GM12801 (cell line): ENCODE measurements at regions not wholly inside any gene's neighbourhood (a gene's known extent, or its start where the extent isn't known, plus 50 kb on each side); places are given as distances from the start of the nearest gene placed in this dataset.

Experiments used
- TF ChIP-seq, protein P1 (sequence below): IDR thresholded peaks from one replicate; pipeline ENCODE4 v1.5.1; 2011; ENCODE audit warnings: control low read depth; ENCODE audit not compliant: insufficient read length; ENCODE audit errors: extremely low read depth

DNA sequence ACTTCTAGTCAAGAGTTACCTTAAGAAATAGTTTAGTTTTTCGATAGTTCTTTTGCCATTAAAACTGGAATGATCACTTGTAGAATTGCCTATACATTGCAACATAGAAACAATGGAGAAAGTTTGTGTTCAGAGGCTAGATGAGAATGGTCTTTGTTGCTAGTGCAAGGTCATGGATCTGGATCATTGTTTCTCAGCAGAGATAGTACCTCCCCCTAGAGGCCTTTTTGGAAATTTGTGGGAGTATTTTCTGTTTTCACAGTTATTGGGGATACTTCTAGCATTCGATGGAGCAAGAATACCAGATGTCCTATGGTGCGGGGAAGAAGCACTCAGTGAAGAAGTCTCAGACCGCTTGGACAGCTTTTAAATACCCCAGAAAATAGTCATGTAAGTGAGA lies 138.8 kb upstream of the HMGA2 start:
- TF ChIP-seq, protein P1, sequence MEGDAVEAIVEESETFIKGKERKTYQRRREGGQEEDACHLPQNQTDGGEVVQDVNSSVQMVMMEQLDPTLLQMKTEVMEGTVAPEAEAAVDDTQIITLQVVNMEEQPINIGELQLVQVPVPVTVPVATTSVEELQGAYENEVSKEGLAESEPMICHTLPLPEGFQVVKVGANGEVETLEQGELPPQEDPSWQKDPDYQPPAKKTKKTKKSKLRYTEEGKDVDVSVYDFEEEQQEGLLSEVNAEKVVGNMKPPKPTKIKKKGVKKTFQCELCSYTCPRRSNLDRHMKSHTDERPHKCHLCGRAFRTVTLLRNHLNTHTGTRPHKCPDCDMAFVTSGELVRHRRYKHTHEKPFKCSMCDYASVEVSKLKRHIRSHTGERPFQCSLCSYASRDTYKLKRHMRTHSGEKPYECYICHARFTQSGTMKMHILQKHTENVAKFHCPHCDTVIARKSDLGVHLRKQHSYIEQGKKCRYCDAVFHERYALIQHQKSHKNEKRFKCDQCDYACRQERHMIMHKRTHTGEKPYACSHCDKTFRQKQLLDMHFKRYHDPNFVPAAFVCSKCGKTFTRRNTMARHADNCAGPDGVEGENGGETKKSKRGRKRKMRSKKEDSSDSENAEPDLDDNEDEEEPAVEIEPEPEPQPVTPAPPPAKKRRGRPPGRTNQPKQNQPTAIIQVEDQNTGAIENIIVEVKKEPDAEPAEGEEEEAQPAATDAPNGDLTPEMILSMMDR = no peak

DNA sequence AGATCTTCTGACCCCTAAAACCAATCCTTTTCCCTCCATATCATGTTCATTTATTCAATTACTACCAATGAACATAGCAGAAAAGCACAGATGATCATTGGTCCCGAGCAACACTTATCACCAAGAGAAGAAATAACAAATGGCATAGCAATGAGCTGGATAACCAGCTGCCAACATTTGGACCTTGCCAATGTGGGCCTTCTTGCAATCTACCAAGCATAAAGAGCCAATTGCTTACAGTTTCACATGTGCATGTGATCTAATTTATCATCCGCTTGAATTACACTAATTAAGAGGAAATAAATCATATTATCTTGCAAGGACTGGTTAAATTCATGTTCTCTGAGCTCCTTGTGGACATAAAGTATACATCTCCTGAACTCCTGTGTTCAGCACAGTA lies 134.8 kb upstream of the HMGA2 start:
- TF ChIP-seq, protein P1 = no peak

DNA sequence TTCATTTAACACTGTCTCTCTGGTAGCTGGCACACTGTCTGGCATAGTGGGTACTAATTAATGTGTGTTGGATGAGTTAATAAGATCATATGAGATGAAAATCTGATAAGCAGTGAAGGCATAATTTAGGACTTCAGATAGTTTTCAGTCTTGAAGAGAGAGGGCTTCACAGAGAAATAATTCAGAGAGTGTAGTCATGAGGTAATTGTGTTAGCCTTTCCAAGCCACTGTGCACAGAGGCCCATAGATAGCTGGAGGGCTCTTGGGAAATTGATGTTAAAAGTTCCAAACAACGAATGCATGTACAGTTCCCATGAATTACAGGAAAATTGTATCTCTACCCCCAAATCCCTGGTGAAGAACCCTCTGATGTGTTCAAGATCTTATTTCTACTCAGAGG lies 133.8 kb upstream of the HMGA2 start:
- TF ChIP-seq, protein P1 = no peak

DNA sequence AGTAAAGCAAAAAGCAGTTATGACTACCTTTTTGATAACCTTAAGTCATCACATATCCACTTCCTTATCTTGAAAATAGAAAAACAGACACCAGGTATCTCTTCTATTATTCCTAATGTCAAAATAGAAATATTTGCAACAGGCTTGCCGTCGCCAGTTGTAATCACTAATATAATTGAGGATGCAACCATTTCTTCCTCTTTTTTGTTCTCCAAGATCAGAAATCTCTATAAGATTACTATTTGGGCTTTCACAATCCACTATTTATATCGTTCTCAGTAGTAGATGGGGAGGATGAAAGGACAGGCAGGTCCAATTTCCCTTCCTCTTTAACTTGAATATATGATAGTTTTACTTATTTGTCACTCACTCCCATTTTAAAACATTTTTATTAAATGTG lies 130.2 kb upstream of the HMGA2 start:
- TF ChIP-seq, protein P1 = no peak

DNA sequence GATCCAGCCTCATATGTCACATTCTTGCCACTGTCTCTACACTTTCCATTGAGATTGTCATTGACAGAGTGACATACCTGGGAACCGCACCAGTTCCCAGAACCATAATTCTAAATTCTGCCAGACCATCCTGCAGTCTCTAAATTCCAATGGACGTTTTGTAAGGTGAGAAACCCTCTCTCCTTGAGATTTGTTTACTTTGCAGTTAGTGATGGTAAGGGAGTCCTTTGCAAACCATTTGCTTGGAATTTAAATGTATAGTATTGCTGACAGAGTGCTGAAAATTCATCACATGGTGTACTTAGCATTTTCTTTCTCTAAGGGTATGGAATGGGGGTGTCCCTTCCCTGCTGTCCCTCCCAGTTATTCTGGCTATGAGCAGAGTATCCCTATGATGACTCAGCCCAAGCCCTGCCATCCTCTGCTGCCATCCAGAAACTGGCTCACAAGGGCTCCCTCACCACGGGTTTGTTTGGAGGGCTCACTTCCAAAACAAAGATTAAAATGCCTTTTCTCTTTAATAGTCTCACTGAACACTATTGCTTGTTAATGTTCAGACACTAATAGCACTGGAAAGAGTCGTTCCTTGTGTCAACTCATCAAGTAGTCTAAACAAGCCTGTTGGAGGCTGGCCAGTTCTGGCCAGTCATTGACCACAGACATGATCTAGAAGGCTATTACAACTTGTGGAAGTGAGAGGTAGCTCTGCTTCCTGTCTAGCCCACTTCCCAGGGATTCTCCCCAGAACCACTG lies 129.0 kb upstream of the HMGA2 start:
- TF ChIP-seq, protein P1 = no peak

DNA sequence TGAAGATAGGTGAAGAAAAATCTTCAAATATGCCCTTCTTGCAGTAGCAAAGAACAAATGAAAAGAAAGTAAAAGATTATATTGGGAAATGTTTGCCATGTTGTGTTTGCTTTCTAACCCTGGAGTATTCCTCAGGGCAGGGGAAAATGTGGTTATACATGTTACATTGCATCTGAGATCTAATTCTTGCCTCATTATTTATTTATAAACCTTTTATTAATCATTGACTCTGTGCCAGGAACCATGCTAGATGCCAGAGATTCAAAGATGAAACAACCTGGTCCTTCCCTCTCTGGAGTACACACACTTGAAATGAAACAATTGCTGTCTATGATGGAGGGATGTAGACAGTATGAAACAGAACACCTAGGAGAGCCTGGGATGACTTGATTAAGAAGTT lies 128.1 kb upstream of the HMGA2 start:
- TF ChIP-seq, protein P1 = no peak

DNA sequence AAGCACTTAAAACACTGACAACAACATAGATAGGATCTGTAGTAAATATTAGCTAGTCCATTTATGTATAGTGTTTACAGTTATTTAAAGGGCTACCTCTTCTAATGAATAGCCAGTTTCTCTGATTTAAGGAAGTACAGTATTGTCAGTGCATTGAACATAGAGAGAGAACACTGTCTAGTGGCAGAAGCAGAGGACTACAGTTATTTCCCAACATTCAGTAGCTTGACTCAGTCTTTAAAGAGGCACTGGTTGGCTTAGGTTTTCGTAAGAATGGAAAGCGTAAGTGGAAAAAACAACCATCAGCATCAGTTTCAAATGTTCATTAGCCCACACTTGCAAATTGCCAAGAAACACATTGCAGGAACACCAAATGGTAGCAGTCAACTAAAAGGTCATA lies 125.0 kb upstream of the HMGA2 start:
- TF ChIP-seq, protein P1 = no peak
